ENCODE measurements at regions not wholly inside any gene's neighbourhood (a gene's known extent, or its start where the extent isn't known, plus 50 kb on each side); places are given as distances from the start of the nearest gene placed in this dataset.

DNA sequence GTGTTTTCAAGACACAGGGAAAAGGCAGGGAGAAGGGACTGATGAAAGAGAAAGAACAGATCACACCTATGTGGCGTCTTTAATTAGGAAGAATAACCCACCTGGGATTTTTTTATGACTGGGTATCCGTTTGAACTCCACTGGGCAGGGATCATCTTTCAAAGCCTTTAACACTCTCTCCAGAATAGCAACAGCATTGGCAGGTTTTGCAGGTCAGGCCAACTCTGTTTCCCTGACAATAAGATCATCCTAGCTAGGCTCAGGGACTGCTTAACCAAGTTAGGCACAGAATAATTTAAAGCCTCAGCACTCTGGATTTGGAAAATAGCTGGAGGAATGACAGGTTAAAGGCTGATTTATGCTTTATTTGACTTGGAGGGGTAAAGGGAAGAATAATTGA is 117.6 kb downstream of the SUDS3 start:
- DNase-seq (no peak), ATAC-seq (no peak)
- no peaks in the 10 kb centered on the region for H3K9me3 ChIP-seq
- peak overlapping the region in 1 of 12 donors; percentile 12 for H3K27ac ChIP-seq
- 16 to 37% (median 32%) methylated on average over 2 of the region's 2 CpGs for WGBS, 4 donors
- no peaks in the 10 kb centered on the region for H3K36me3 ChIP-seq
- H3K4me3 ChIP-seq, result no peak overlapping the region
- intact Hi-C loops (cut with DNase I), result no loop called here
- no peaks in the 10 kb centered on the region for H3K27me3 ChIP-seq
- peaks cover 0 to 10% (median 0%) of the 10 kb centered on the region in 12 donors for H3K4me1 ChIP-seq
- TF ChIP-seq POLR2A (IDR thresholded peaks at IDR 0.05), result no peak
- TF ChIP-seq, protein P1, sequence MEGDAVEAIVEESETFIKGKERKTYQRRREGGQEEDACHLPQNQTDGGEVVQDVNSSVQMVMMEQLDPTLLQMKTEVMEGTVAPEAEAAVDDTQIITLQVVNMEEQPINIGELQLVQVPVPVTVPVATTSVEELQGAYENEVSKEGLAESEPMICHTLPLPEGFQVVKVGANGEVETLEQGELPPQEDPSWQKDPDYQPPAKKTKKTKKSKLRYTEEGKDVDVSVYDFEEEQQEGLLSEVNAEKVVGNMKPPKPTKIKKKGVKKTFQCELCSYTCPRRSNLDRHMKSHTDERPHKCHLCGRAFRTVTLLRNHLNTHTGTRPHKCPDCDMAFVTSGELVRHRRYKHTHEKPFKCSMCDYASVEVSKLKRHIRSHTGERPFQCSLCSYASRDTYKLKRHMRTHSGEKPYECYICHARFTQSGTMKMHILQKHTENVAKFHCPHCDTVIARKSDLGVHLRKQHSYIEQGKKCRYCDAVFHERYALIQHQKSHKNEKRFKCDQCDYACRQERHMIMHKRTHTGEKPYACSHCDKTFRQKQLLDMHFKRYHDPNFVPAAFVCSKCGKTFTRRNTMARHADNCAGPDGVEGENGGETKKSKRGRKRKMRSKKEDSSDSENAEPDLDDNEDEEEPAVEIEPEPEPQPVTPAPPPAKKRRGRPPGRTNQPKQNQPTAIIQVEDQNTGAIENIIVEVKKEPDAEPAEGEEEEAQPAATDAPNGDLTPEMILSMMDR (IDR thresholded peaks at IDR 0.05), result no peak

DNA sequence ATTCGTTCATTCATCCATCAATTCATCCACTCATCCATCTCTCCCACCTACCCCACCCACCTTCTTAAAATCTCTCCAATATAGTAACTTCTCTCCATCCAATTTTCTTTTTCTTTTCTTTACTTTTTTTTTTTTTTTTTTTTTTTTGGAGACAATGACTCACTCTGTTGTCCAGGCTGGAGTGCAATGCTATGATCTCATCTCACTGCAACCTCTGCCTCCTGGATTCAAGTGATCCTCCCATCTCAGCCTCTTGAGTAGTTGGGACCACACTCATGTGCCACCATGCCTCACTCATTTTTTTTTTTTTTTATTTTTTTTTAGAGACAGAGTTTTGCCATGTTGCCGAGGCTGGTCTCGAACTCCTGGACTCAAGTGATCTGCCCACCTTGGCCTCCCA is 118.4 kb downstream of the SUDS3 start:
- no peak for TF ChIP-seq POLR2A (IDR thresholded peaks at IDR 0.05)
- TF ChIP-seq, protein P1 (IDR thresholded peaks at IDR 0.05), result no peak
- WGBS, 4 donors, result 86 to 92% (median 91%) methylated on average over 3 of the region's 3 CpGs
- H3K27ac ChIP-seq, result no peak overlapping the region
- no peaks in the 10 kb centered on the region for H3K36me3 ChIP-seq
- peaks cover 0 to 15% (median 0%) of the 10 kb centered on the region in 12 donors for H3K4me1 ChIP-seq
- ATAC-seq, result no peak
- H3K4me3 ChIP-seq, result no peak overlapping the region
- no peaks in the 10 kb centered on the region for H3K27me3 ChIP-seq
- no peak for DNase-seq
- intact Hi-C loops (cut with DNase I), result no loop called here
- H3K9me3 ChIP-seq, result no peaks in the 10 kb centered on the region

DNA sequence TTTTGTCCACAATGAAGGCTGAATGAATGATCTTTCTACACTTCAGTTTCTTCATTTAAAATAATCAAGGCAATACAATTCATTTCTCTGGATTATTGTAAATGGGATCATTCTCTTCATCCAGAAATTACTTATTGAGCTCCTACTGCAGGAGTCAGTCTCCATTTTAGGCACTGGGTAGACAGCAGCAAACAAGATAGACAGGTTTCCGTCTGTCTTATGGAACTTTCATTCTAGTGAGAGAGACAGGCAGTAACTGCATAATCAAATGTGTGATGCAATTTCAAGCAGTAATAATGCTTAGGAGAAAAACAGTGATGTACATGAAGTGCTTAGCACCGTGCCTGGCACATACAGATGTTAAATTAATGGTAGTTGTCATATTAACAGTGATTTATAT is 118.9 kb downstream of the SUDS3 start:
- H3K27me3 ChIP-seq, result no peaks in the 10 kb centered on the region
- intact Hi-C loops (cut with DNase I), result no loop called here
- H3K4me1 ChIP-seq, result peaks cover 0 to 20% (median 0%) of the 10 kb centered on the region in 12 donors
- H3K4me3 ChIP-seq, result no peak overlapping the region
- WGBS, 4 donors, result 67 to 82% (median 73%) methylated on average over 2 of the region's 2 CpGs
- TF ChIP-seq, protein P1 (IDR thresholded peaks at IDR 0.05), result no peak
- TF ChIP-seq POLR2A (IDR thresholded peaks at IDR 0.05), result no peak
- H3K9me3 ChIP-seq, result no peaks in the 10 kb centered on the region
- H3K27ac ChIP-seq, result no peak overlapping the region
- no peak for DNase-seq
- H3K36me3 ChIP-seq, result no peaks in the 10 kb centered on the region
- ATAC-seq, result no peak

DNA sequence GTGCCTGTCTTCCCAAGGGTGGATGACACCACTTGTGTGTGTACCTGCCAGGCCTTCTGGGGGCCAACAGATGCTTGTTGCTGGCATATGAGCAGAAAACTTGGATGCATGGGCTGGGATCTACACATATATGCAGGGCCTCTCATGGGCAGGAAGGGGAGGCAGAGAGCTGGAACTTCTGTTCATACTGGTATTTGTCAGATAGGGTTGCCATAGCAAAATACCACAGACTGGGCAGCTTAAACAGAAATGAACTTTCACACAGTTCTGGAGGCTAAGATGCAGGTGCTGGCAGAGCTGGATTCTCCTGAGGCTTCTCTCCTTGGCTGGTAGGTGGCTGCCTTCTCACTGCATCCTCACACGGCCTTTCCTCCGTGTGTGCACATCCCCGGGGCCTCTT is 121.8 kb downstream of the SUDS3 start:
- peaks cover 0 to 22% (median 0%) of the 10 kb centered on the region in 12 donors for H3K4me1 ChIP-seq
- intact Hi-C loops (cut with DNase I), result loop anchor here in 2 of 10 donors (2.0 kb wide), 2 partner anchors 39 to 63 kb away; no protein-coding TSS in a partner anchor
- no peaks in the 10 kb centered on the region for H3K9me3 ChIP-seq
- WGBS, 4 donors, result 41 to 73% (median 53%) methylated on average over 3 of the region's 3 CpGs
- peak overlapping the region in 2 of 12 donors; percentile 43 to 62 for H3K27ac ChIP-seq
- H3K4me3 ChIP-seq, result no peak overlapping the region
- no peak for TF ChIP-seq POLR2A (IDR thresholded peaks at IDR 0.05)
- TF ChIP-seq, protein P1 (IDR thresholded peaks at IDR 0.05), result peak in 9 of 12 donors; percentile 11 to 44 (median 26)
- DNase-seq (peak in 4 of 5 donors; percentile 11 to 50 (median 26)), ATAC-seq (peak; percentile 85 to 96 (median 90))
- no peaks in the 10 kb centered on the region for H3K36me3 ChIP-seq
- H3K27me3 ChIP-seq, result no peaks in the 10 kb centered on the region
